ENCODE measurements at regions not wholly inside any gene's neighbourhood (a gene's known extent, or its start where the extent isn't known, plus 50 kb on each side); places are given as distances from the start of the nearest gene placed in this dataset.

DNA sequence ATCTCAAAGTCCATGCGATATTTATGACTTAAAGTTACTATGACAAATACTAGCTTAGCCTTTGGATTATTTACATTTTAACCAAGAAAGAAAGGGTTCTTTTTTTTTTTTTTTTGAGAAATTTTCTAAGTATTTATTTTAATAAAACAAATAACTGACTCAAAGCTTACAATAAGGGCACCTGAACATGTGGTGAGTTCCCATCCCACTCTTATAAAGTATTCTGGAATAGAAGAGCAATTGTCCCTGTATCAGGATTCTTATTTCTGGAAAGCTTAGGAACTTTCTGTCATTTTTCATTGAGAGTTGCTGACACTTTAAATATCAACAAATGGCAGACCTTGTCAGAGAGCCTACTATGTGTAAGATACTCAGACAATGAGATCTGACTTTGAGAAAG is 686.1 kb upstream of the SOX9 start:
- Histone ChIP-seq H3K9me2 (ENCODE audit: insufficient read depth) (no peaks in the 10 kb centered on the region), H3K36me3 (ENCODE audit: low read depth) (no peaks in the 10 kb centered on the region), H3K4me2 (no peak overlapping the region), H3K27me3 (ENCODE audit: insufficient read depth, low read depth) (no peaks in the 10 kb centered on the region), H3F3A (ENCODE audit: insufficient read depth, low read depth) (peaks cover 15% of the 10 kb centered on the region; the same call in 1 of the 2 replicates), H3K9me3 (ENCODE audit: insufficient read depth, low read depth) (peaks cover 7% of the 10 kb centered on the region; the same call in 1 of the 2 replicates), H3K79me2 (ENCODE audit: low read depth) (no peaks in the 10 kb centered on the region), H2AFZ (no peak overlapping the region), H4K20me1 (ENCODE audit: insufficient read depth) (no peaks in the 10 kb centered on the region), H3K4me3 (no peak overlapping the region), H3K27ac (no peak overlapping the region), H3K4me1 (replicated peaks; ENCODE audit: insufficient read depth) (peaks cover 24% of the 10 kb centered on the region)
- DNase-seq: no peak
- BruUV-seq (replicated peaks): no TSS peak
- intact Hi-C loops (cut with micrococcal nuclease; ENCODE audit: unreplicated experiment): no loop called here
- CTCF ChIA-PET: no interaction called here
- TF ChIP-seq, protein P1, sequence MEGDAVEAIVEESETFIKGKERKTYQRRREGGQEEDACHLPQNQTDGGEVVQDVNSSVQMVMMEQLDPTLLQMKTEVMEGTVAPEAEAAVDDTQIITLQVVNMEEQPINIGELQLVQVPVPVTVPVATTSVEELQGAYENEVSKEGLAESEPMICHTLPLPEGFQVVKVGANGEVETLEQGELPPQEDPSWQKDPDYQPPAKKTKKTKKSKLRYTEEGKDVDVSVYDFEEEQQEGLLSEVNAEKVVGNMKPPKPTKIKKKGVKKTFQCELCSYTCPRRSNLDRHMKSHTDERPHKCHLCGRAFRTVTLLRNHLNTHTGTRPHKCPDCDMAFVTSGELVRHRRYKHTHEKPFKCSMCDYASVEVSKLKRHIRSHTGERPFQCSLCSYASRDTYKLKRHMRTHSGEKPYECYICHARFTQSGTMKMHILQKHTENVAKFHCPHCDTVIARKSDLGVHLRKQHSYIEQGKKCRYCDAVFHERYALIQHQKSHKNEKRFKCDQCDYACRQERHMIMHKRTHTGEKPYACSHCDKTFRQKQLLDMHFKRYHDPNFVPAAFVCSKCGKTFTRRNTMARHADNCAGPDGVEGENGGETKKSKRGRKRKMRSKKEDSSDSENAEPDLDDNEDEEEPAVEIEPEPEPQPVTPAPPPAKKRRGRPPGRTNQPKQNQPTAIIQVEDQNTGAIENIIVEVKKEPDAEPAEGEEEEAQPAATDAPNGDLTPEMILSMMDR (conservative IDR thresholded peaks at IDR 0.05): no peak
- TF ChIP-seq EZH2 (IDR thresholded peaks at IDR 0.05; ENCODE audit: low read depth): no peak
- POLR2A ChIA-PET (ENCODE audit: unreplicated experiment): no interaction called here

DNA sequence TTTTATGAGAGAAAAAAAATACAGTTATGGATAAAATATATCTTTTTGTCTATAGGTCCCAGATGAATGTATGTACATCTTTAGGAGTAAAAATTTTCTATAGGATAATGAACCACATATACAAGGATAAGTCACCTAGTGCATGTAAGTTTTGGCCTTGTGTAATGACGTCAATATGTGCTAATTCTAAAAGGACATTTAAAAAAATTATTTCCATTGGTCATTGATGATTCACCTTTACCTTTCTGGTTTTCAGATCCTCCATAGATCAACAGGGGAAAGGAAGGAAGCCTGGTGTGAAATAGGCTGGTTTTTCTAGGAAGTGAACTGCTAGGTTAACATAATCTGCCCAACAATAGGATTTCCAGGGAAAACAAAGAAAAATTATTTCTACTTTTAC is 684.3 kb upstream of the SOX9 start:
- Histone ChIP-seq H3F3A (ENCODE audit: insufficient read depth, low read depth) (peaks cover 15% of the 10 kb centered on the region; the same call in 1 of the 2 replicates), H3K36me3 (ENCODE audit: low read depth) (no peaks in the 10 kb centered on the region), H3K27ac (no peak overlapping the region), H3K9me3 (ENCODE audit: insufficient read depth, low read depth) (peaks cover 18% of the 10 kb centered on the region; the same call in 1 of the 2 replicates), H3K79me2 (ENCODE audit: low read depth) (no peaks in the 10 kb centered on the region), H2AFZ (no peak overlapping the region), H4K20me1 (ENCODE audit: insufficient read depth) (no peaks in the 10 kb centered on the region), H3K9me2 (ENCODE audit: insufficient read depth) (no peaks in the 10 kb centered on the region), H3K4me1 (replicated peaks; ENCODE audit: insufficient read depth) (peaks cover 24% of the 10 kb centered on the region), H3K4me2 (no peak overlapping the region), H3K27me3 (ENCODE audit: insufficient read depth, low read depth) (no peaks in the 10 kb centered on the region), H3K4me3 (no peak overlapping the region)
- intact Hi-C loops (cut with micrococcal nuclease; ENCODE audit: unreplicated experiment): no loop called here
- ChIA-PET CTCF (no interaction called here), POLR2A (ENCODE audit: unreplicated experiment) (no interaction called here)
- no peak for TF ChIP-seq EZH2 (IDR thresholded peaks at IDR 0.05; ENCODE audit: low read depth)
- TF ChIP-seq, protein P1 (conservative IDR thresholded peaks at IDR 0.05): no peak
- DNase-seq: no peak
- BruUV-seq (replicated peaks): no TSS peak

DNA sequence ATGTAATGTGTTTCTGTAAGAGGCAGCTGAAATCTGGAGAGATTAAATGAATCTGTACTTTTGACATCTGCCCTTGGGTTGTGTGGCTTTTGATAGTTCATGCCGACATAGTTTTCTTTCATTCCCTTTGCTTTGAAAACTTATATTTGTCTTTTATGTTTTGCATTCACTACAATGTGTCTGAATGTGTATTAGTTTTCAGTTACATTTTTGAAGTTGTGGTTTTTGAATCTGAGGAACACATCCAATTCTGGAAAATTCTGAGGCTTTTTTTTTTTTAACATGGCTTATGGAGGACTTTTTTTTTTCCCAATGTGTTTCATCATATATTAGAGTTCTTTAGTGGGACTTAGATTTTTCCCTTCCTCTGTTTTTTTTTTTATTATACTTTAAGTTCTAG is 683.7 kb upstream of the SOX9 start:
- no peaks in the 10 kb centered on the region for H4K20me1 ChIP-seq (ENCODE audit: insufficient read depth)
- H3K9me2 ChIP-seq (ENCODE audit: insufficient read depth): no peaks in the 10 kb centered on the region
- TF ChIP-seq EZH2 (IDR thresholded peaks at IDR 0.05; ENCODE audit: low read depth): no peak
- TF ChIP-seq, protein P1 (conservative IDR thresholded peaks at IDR 0.05): no peak
- H3K79me2 ChIP-seq (ENCODE audit: low read depth): no peaks in the 10 kb centered on the region
- ChIA-PET POLR2A (ENCODE audit: unreplicated experiment) (no interaction called here), CTCF (no interaction called here)
- H3K36me3 ChIP-seq (ENCODE audit: low read depth): no peaks in the 10 kb centered on the region
- no peak overlapping the region for H3K4me3 ChIP-seq
- H3K27ac ChIP-seq: no peak overlapping the region
- no peak overlapping the region for H2AFZ ChIP-seq
- peaks cover 24% of the 10 kb centered on the region for H3K4me1 ChIP-seq (replicated peaks; ENCODE audit: insufficient read depth)
- H3K9me3 ChIP-seq (ENCODE audit: insufficient read depth, low read depth): peaks cover 18% of the 10 kb centered on the region; the same call in 1 of the 2 replicates
- H3K27me3 ChIP-seq (ENCODE audit: insufficient read depth, low read depth): no peaks in the 10 kb centered on the region
- DNase-seq: no peak
- BruUV-seq (replicated peaks): no TSS peak
- peaks cover 15% of the 10 kb centered on the region; the same call in 1 of the 2 replicates for H3F3A ChIP-seq (ENCODE audit: insufficient read depth, low read depth)
- no peak overlapping the region for H3K4me2 ChIP-seq
- intact Hi-C loops (cut with micrococcal nuclease; ENCODE audit: unreplicated experiment): no loop called here

Data from PC-9 (cell line).